ENCODE measurements at regions not wholly inside any gene's neighbourhood (a gene's known extent, or its start where the extent isn't known, plus 50 kb on each side); places are given as distances from the start of the nearest gene placed in this dataset.

GRCh38 chr15:37359893-37360290 lies 259.5 kb upstream of the MEIS2 start:
- TF ChIP-seq POLR2A (IDR thresholded peaks at IDR 0.05) = no peak
- TF ChIP-seq CTCF (IDR thresholded peaks at IDR 0.05) = no peak

GRCh38 chr15:37360724-37361123 lies 260.4 kb upstream of the MEIS2 start:
- Histone ChIP-seq H3K36me3 (no peaks in the 10 kb centered on the region), H3K27me3 (no peaks in the 10 kb centered on the region), H3K4me1 (no peaks in the 10 kb centered on the region), H3K9me3 (no peaks in the 10 kb centered on the region), H3K4me3 (no peak overlapping the region), H3K27ac (no peak overlapping the region)
- TF ChIP-seq CTCF (IDR thresholded peaks at IDR 0.05) (no peak), POLR2A (IDR thresholded peaks at IDR 0.05) (no peak)
- DNase-seq = no peak

More at GRCh38 chr15:37359893-37360290, 259.5 kb upstream of the MEIS2 start:
- Histone ChIP-seq H3K9me3 (no peaks in the 10 kb centered on the region), H3K4me3 (no peak overlapping the region), H3K27me3 (no peaks in the 10 kb centered on the region), H3K36me3 (no peaks in the 10 kb centered on the region), H3K4me1 (no peaks in the 10 kb centered on the region), H3K27ac (no peak overlapping the region)
- no peak for DNase-seq

- Histone ChIP-seq H3K27me3 (no peaks in the 10 kb centered on the region), H3K9me3 (no peaks in the 10 kb centered on the region), H3K4me3 (no peak overlapping the region), H3K36me3 (no peaks in the 10 kb centered on the region), H3K27ac (no peak overlapping the region), H3K4me1 (no peaks in the 10 kb centered on the region)
- TF ChIP-seq CTCF (IDR thresholded peaks at IDR 0.05) (no peak), POLR2A (IDR thresholded peaks at IDR 0.05) (no peak)
- no peak for DNase-seq
Observed at GRCh38 chr15:37361621-37362020, 261.3 kb upstream of the MEIS2 start.

- H3K4me1 ChIP-seq = no peaks in the 10 kb centered on the region
- no peak overlapping the region for H3K4me3 ChIP-seq
- TF ChIP-seq CTCF (IDR thresholded peaks at IDR 0.05) (no peak), POLR2A (IDR thresholded peaks at IDR 0.05) (no peak)
- no peak overlapping the region for H3K27ac ChIP-seq
- H3K36me3 ChIP-seq = no peaks in the 10 kb centered on the region
- no peak for DNase-seq
- no peaks in the 10 kb centered on the region for H3K9me3 ChIP-seq
- H3K27me3 ChIP-seq = no peaks in the 10 kb centered on the region
Observed at GRCh38 chr15:37362414-37362813, 262.1 kb upstream of the MEIS2 start.

GRCh38 chr15:37368961-37369360 lies 268.6 kb upstream of the MEIS2 start:
- no peak for DNase-seq
- no peaks in the 10 kb centered on the region for H3K4me1 ChIP-seq
- no peak for TF ChIP-seq POLR2A (IDR thresholded peaks at IDR 0.05)
- TF ChIP-seq CTCF (IDR thresholded peaks at IDR 0.05) = no peak

GRCh38 chr15:37370941-37371340 lies 270.6 kb upstream of the MEIS2 start:
- DNase-seq = no peak
- Histone ChIP-seq H3K4me3 (no peak overlapping the region), H3K36me3 (no peaks in the 10 kb centered on the region), H3K27ac (no peak overlapping the region), H3K27me3 (no peaks in the 10 kb centered on the region), H3K4me1 (no peaks in the 10 kb centered on the region), H3K9me3 (no peaks in the 10 kb centered on the region)
- TF ChIP-seq CTCF (IDR thresholded peaks at IDR 0.05) (no peak), POLR2A (IDR thresholded peaks at IDR 0.05) (no peak)

More at GRCh38 chr15:37368961-37369360, 268.6 kb upstream of the MEIS2 start:
- no peaks in the 10 kb centered on the region for H3K27me3 ChIP-seq
- no peaks in the 10 kb centered on the region for H3K36me3 ChIP-seq
- H3K27ac ChIP-seq = no peak overlapping the region
- H3K9me3 ChIP-seq = no peaks in the 10 kb centered on the region
- H3K4me3 ChIP-seq = no peak overlapping the region
